SK-N-SH treated with all-trans-retinoic acid at 6 μM for 48 hours (cell line): ENCODE measurements at regions not wholly inside any gene's neighbourhood (a gene's known extent, or its start where the extent isn't known, plus 50 kb on each side); places are given as distances from the start of the nearest gene placed in this dataset.

Source experiments
- ATAC-seq: fragments of 200-7000 bp; cut with Tn5 transposase; 3 replicates; pipeline ENCODE4 v1.9.1; 2020; ENCODE audit warnings: mild to moderate bottlenecking, moderate library complexity
- ARNTL ChIP-seq: fragments of 450-650 bp; formaldehyde crosslinking; IDR thresholded peaks from 2 replicates; pipeline ENCODE4 v1.5.0; 2020; ENCODE audit warnings: low read depth, mild to moderate bottlenecking, moderate library complexity, borderline replicate concordance
- BACH2 ChIP-seq: fragments of 250-450 bp; sonication (Bioruptor Pico); IDR thresholded peaks from 2 replicates; pipeline ENCODE4 v1.9.0; 2021; ENCODE audit warnings: mild to moderate bottlenecking, borderline replicate concordance
- CSDC2 ChIP-seq: fragments of 250-450 bp; sonication (Bioruptor Pico); IDR thresholded peaks from 2 replicates; pipeline ENCODE4 v1.5.0; 2020; ENCODE audit warnings: mild to moderate bottlenecking, moderate library complexity
- ESRRG ChIP-seq: fragments of 250-450 bp; sonication (Bioruptor Pico); IDR thresholded peaks from 2 replicates; pipeline ENCODE4 v1.6.1; 2021; ENCODE audit warnings: mild to moderate bottlenecking
- GLIS3 ChIP-seq: fragments of 250-450 bp; sonication (Bioruptor Pico); IDR thresholded peaks from 2 replicates; pipeline ENCODE4 v1.5.0; 2020; ENCODE audit warnings: mild to moderate bottlenecking, moderate library complexity
- ISL1 ChIP-seq: fragments of 250-450 bp; sonication (Bioruptor Pico); IDR thresholded peaks from 2 replicates; pipeline ENCODE4 v2.1.2; 2022; ENCODE audit warnings: mild to moderate bottlenecking, moderate library complexity
- OSR1 ChIP-seq: fragments of 250-450 bp; sonication (Bioruptor Pico); IDR thresholded peaks from 2 replicates; pipeline ENCODE4 v1.8.0; 2022; ENCODE audit warnings: moderate library complexity, mild to moderate bottlenecking, inconsistent platforms
- PPARA ChIP-seq: fragments of 250-450 bp; sonication (Bioruptor Pico); IDR thresholded peaks from 2 replicates; pipeline ENCODE4 v1.5.0; 2020; ENCODE audit warnings: mild to moderate bottlenecking, borderline replicate concordance
- RARB ChIP-seq: fragments of 250-450 bp; sonication (Bioruptor Pico); IDR thresholded peaks from 2 replicates; pipeline ENCODE4 v1.8.0; 2021; ENCODE audit warnings: mild to moderate bottlenecking, moderate library complexity
- SNAI2 ChIP-seq: fragments of 250-450 bp; sonication (Bioruptor Pico); IDR thresholded peaks from 2 replicates; pipeline ENCODE4 v1.5.0; 2020; ENCODE audit warnings: mild to moderate bottlenecking, moderate library complexity
- TCF4 ChIP-seq: fragments of 250-450 bp; sonication (Bioruptor Pico); IDR thresholded peaks from 2 replicates; pipeline ENCODE4 v1.8.0; 2021; ENCODE audit warnings: mild to moderate bottlenecking, moderate library complexity, borderline replicate concordance
- TOX ChIP-seq: fragments of 250-450 bp; sonication (Bioruptor Pico); IDR thresholded peaks from 2 replicates; pipeline ENCODE4 v1.8.0; 2021; ENCODE audit warnings: mild to moderate bottlenecking, moderate library complexity, borderline replicate concordance
- ZC3H10 ChIP-seq: fragments of 250-450 bp; sonication (Bioruptor Pico); IDR thresholded peaks from 2 replicates; pipeline ENCODE4 v1.5.1; 2021; ENCODE audit warnings: mild to moderate bottlenecking, moderate library complexity
- ZFP3 ChIP-seq: fragments of 250-450 bp; sonication (Bioruptor Pico); IDR thresholded peaks from 2 replicates; pipeline ENCODE4 v1.5.0; 2020; ENCODE audit warnings: mild to moderate bottlenecking, moderate library complexity
- ZFP30 ChIP-seq: fragments of 450-650 bp; formaldehyde crosslinking; IDR thresholded peaks from 2 replicates; pipeline ENCODE4 v1.5.0; 2022; ENCODE audit warnings: mild to moderate bottlenecking, moderate library complexity
- ZNF565 ChIP-seq: fragments of 450-650 bp; formaldehyde crosslinking; conservative IDR thresholded peaks from 2 replicates; pipeline ENCODE4 v1.5.0; 2020; ENCODE audit warnings: low read depth, mild to moderate bottlenecking, moderate library complexity
- ZNF70 ChIP-seq: fragments of 450-650 bp; formaldehyde crosslinking; IDR thresholded peaks from 2 replicates; pipeline ENCODE4 v1.5.0; 2020; ENCODE audit warnings: mild to moderate bottlenecking, moderate library complexity
- ZNF8 ChIP-seq: fragments of 450-650 bp; formaldehyde crosslinking; IDR thresholded peaks from 2 replicates; pipeline ENCODE4 v1.5.0; 2020; ENCODE audit warnings: mild to moderate bottlenecking, moderate library complexity
- TF ChIP-seq, protein P1 (sequence below): fragments of 250-450 bp; sonication (Bioruptor Pico); IDR thresholded peaks from 2 replicates; pipeline ENCODE4 v1.8.0; 2021; ENCODE audit warnings: low read depth, mild to moderate bottlenecking, moderate library complexity, borderline replicate concordance
- TF ChIP-seq, protein P2 (sequence below): fragments of 250-450 bp; sonication (Bioruptor Pico); IDR thresholded peaks from 2 replicates; pipeline ENCODE4 v1.8.0; 2020; ENCODE audit warnings: mild to moderate bottlenecking, moderate library complexity, borderline replicate concordance
- TF ChIP-seq, protein P3 (sequence below): fragments of 250-450 bp; sonication (Bioruptor Pico); IDR thresholded peaks from 2 replicates; pipeline ENCODE4 v1.5.1; 2020; ENCODE audit warnings: low read depth, mild to moderate bottlenecking, moderate library complexity
- TF ChIP-seq, protein P4 (sequence below): fragments of 250-450 bp; sonication (Bioruptor Pico); IDR thresholded peaks from 2 replicates; pipeline ENCODE4 v1.5.0; 2020; ENCODE audit warnings: mild to moderate bottlenecking, moderate library complexity
- TF ChIP-seq, protein P5 (sequence below): fragments of 250-450 bp; sonication (Bioruptor Pico); IDR thresholded peaks from 2 replicates; pipeline ENCODE4 v1.5.1; 2021; ENCODE audit warnings: mild to moderate bottlenecking, moderate library complexity

DNA sequence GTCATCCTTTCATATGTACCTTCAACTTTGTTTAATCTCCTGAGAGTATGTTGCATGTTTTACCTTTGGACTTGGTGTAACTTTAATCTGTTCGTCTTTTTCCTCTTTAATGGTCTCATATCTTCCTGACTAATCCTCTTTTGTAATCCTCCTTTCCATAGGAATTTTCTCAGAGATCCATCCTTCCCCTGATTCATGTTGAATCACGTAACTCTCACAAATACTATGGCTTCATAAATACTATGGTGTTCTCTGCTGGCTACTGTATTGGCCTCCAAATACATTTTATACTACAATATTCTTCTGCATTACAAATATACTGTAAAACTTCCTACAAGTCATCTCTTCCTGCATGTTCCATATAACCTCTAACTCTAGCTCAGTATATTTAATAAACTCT is 317.7 kb upstream of the ADGRB3 start:
- ATAC-seq: no peak

DNA sequence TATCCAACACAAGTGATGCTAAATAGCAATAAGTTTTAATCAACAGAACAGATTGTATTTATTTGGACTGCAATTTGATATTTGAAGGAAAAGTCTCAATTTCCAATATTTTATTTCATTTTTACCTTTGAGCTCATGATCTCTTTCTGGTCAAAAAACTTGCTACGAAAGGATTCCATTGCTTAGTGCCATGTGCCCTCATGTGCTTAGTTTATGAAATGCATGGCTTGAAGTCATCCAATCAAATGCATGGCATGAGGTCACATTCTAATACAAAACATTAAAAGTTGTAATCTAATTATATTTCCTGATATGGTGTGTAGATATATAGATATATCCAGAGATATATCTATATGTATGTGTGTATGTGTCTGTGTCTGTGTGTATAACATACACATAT is 321.2 kb upstream of the ADGRB3 start:
- ATAC-seq: no peak
- no peak for TF ChIP-seq GLIS3
- no peak for TF ChIP-seq BACH2 (CRISPR knock-in tag)
- TF ChIP-seq ZNF8 (CRISPR knock-in tag): no peak
- no peak for TF ChIP-seq OSR1 (CRISPR knock-in tag)
- no peak for TF ChIP-seq TOX (CRISPR knock-in tag)
- TF ChIP-seq ZFP30 (CRISPR knock-in tag): no peak
- TF ChIP-seq, protein P1, sequence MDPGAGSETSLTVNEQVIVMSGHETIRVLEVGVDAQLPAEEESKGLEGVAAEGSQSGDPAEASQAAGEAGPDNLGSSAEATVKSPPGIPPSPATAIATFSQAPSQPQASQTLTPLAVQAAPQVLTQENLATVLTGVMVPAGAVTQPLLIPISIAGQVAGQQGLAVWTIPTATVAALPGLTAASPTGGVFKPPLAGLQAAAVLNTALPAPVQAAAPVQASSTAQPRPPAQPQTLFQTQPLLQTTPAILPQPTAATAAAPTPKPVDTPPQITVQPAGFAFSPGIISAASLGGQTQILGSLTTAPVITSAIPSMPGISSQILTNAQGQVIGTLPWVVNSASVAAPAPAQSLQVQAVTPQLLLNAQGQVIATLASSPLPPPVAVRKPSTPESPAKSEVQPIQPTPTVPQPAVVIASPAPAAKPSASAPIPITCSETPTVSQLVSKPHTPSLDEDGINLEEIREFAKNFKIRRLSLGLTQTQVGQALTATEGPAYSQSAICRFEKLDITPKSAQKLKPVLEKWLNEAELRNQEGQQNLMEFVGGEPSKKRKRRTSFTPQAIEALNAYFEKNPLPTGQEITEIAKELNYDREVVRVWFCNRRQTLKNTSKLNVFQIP (CRISPR knock-in tag): no peak
- TF ChIP-seq CSDC2 (CRISPR knock-in tag): no peak
- no peak for TF ChIP-seq ZNF565 (CRISPR knock-in tag)
- no peak for TF ChIP-seq TCF4 (CRISPR knock-in tag)
- TF ChIP-seq, protein P2, sequence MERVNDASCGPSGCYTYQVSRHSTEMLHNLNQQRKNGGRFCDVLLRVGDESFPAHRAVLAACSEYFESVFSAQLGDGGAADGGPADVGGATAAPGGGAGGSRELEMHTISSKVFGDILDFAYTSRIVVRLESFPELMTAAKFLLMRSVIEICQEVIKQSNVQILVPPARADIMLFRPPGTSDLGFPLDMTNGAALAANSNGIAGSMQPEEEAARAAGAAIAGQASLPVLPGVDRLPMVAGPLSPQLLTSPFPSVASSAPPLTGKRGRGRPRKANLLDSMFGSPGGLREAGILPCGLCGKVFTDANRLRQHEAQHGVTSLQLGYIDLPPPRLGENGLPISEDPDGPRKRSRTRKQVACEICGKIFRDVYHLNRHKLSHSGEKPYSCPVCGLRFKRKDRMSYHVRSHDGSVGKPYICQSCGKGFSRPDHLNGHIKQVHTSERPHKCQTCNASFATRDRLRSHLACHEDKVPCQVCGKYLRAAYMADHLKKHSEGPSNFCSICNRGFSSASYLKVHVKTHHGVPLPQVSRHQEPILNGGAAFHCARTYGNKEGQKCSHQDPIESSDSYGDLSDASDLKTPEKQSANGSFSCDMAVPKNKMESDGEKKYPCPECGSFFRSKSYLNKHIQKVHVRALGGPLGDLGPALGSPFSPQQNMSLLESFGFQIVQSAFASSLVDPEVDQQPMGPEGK (CRISPR knock-in tag): no peak
- no peak for TF ChIP-seq ISL1 (CRISPR knock-in tag)
- TF ChIP-seq SNAI2 (CRISPR knock-in tag): no peak
- no peak for TF ChIP-seq ESRRG (CRISPR knock-in tag)
- no peak for TF ChIP-seq ARNTL (CRISPR knock-in tag)
- TF ChIP-seq ZC3H10: no peak
- TF ChIP-seq ZFP3 (CRISPR knock-in tag): no peak
- TF ChIP-seq, protein P3, sequence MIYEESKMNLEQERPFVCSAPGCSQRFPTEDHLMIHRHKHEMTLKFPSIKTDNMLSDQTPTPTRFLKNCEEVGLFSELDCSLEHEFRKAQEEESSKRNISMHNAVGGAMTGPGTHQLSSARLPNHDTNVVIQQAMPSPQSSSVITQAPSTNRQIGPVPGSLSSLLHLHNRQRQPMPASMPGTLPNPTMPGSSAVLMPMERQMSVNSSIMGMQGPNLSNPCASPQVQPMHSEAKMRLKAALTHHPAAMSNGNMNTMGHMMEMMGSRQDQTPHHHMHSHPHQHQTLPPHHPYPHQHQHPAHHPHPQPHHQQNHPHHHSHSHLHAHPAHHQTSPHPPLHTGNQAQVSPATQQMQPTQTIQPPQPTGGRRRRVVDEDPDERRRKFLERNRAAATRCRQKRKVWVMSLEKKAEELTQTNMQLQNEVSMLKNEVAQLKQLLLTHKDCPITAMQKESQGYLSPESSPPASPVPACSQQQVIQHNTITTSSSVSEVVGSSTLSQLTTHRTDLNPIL (CRISPR knock-in tag): no peak
- TF ChIP-seq, protein P4, sequence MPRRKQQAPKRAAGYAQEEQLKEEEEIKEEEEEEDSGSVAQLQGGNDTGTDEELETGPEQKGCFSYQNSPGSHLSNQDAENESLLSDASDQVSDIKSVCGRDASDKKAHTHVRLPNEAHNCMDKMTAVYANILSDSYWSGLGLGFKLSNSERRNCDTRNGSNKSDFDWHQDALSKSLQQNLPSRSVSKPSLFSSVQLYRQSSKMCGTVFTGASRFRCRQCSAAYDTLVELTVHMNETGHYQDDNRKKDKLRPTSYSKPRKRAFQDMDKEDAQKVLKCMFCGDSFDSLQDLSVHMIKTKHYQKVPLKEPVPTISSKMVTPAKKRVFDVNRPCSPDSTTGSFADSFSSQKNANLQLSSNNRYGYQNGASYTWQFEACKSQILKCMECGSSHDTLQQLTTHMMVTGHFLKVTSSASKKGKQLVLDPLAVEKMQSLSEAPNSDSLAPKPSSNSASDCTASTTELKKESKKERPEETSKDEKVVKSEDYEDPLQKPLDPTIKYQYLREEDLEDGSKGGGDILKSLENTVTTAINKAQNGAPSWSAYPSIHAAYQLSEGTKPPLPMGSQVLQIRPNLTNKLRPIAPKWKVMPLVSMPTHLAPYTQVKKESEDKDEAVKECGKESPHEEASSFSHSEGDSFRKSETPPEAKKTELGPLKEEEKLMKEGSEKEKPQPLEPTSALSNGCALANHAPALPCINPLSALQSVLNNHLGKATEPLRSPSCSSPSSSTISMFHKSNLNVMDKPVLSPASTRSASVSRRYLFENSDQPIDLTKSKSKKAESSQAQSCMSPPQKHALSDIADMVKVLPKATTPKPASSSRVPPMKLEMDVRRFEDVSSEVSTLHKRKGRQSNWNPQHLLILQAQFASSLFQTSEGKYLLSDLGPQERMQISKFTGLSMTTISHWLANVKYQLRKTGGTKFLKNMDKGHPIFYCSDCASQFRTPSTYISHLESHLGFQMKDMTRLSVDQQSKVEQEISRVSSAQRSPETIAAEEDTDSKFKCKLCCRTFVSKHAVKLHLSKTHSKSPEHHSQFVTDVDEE: no peak

More for the DNA sequence above, 317.7 kb upstream of the ADGRB3 start:
- no peak for TF ChIP-seq ZFP30 (CRISPR knock-in tag)
- TF ChIP-seq ZNF8 (CRISPR knock-in tag): no peak
- no peak for TF ChIP-seq ESRRG (CRISPR knock-in tag)
- TF ChIP-seq RARB (CRISPR knock-in tag): no peak
- TF ChIP-seq CSDC2 (CRISPR knock-in tag): no peak
- no peak for TF ChIP-seq ZNF565 (CRISPR knock-in tag)
- TF ChIP-seq, protein P1 (CRISPR knock-in tag): no peak
- TF ChIP-seq TCF4 (CRISPR knock-in tag): no peak
- TF ChIP-seq ZNF70 (CRISPR knock-in tag): no peak
- TF ChIP-seq ISL1 (CRISPR knock-in tag): no peak
- TF ChIP-seq ZC3H10: no peak
- no peak for TF ChIP-seq BACH2 (CRISPR knock-in tag)
- TF ChIP-seq, protein P5, sequence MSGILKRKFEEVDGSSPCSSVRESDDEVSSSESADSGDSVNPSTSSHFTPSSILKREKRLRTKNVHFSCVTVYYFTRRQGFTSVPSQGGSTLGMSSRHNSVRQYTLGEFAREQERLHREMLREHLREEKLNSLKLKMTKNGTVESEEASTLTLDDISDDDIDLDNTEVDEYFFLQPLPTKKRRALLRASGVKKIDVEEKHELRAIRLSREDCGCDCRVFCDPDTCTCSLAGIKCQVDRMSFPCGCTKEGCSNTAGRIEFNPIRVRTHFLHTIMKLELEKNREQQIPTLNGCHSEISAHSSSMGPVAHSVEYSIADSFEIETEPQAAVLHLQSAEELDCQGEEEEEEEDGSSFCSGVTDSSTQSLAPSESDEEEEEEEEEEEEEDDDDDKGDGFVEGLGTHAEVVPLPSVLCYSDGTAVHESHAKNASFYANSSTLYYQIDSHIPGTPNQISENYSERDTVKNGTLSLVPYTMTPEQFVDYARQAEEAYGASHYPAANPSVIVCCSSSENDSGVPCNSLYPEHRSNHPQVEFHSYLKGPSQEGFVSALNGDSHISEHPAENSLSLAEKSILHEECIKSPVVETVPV (CRISPR knock-in tag): no peak
- TF ChIP-seq ZFP3 (CRISPR knock-in tag): no peak
- no peak for TF ChIP-seq PPARA (CRISPR knock-in tag)
- TF ChIP-seq, protein P3 (CRISPR knock-in tag): no peak
- no peak for TF ChIP-seq OSR1 (CRISPR knock-in tag)
